RWPE2 (cell line): ENCODE measurements at regions not wholly inside any gene's neighbourhood (a gene's known extent, or its start where the extent isn't known, plus 50 kb on each side); places are given as distances from the start of the nearest gene placed in this dataset.

Source experiments
- ATAC-seq: fragments of 200-7000 bp; cut with Tn5 transposase; 3 replicates; pipeline ENCODE4 v1.9.1; 2021; ENCODE audit warnings: low read depth
- DNase-seq: peaks from one replicate; pipeline ENCODE4 v3.0.0-alpha.2; 2020; ENCODE audit warnings: low spot score
- H3K27ac ChIP-seq: fragments of 450-650 bp; 2 replicates; pipeline ENCODE4 v1.5.1; 2017; ENCODE audit warnings: mild to moderate bottlenecking; ENCODE audit not compliant: poor library complexity, severe bottlenecking
- H3K27me3 ChIP-seq: fragments of 250-450 bp; sonication (Bioruptor Pico); 2 replicates; pipeline ENCODE4 v1.5.1; 2021; ENCODE audit warnings: mild to moderate bottlenecking, moderate library complexity; ENCODE audit not compliant: insufficient read depth, poor library complexity, severe bottlenecking
- H3K36me3 ChIP-seq: fragments of 250-450 bp; sonication (Bioruptor Pico); 2 replicates; pipeline ENCODE4 v1.5.1; 2020; ENCODE audit warnings: low read depth, mild to moderate bottlenecking, moderate library complexity
- H3K4me1 ChIP-seq: fragments of 250-450 bp; sonication (Bioruptor Pico); 2 replicates; pipeline ENCODE4 v1.5.1; 2021; ENCODE audit warnings: mild to moderate bottlenecking, moderate library complexity; ENCODE audit not compliant: insufficient read depth, poor library complexity, severe bottlenecking
- H3K4me3 ChIP-seq: fragments of 250-450 bp; sonication (Bioruptor Pico); 2 replicates; pipeline ENCODE4 v1.5.1; 2021; ENCODE audit warnings: mild to moderate bottlenecking, moderate library complexity; ENCODE audit not compliant: severe bottlenecking
- H3K9me3 ChIP-seq: fragments of 250-450 bp; sonication (Bioruptor Pico); 2 replicates; pipeline ENCODE4 v1.5.1; 2021; ENCODE audit warnings: mild to moderate bottlenecking, moderate library complexity; ENCODE audit not compliant: severe bottlenecking
- CTCF ChIP-seq: fragments of 450-650 bp; IDR thresholded peaks from one replicate; pipeline ENCODE4 v1.5.1; 2017; ENCODE audit warnings: mild to moderate bottlenecking, moderate library complexity; ENCODE audit not compliant: poor library complexity, severe bottlenecking

GRCh38 chr1:116230712-116231111 lies 119.5 kb downstream of the MAB21L3 start:
- Histone ChIP-seq H3K36me3 (no peaks in the 10 kb centered on the region), H3K4me1 (no peaks in the 10 kb centered on the region), H3K27ac (no peak overlapping the region), H3K9me3 (no peaks in the 10 kb centered on the region), H3K4me3 (no peak overlapping the region), H3K27me3 (no peaks in the 10 kb centered on the region)
- DNase-seq (no peak), ATAC-seq (no peak)
- TF ChIP-seq CTCF, result no peak

GRCh38 chr1:116231752-116232151 lies 120.6 kb downstream of the MAB21L3 start:
- DNase-seq, result no peak
- H3K27me3 ChIP-seq, result no peaks in the 10 kb centered on the region
- no peaks in the 10 kb centered on the region for H3K9me3 ChIP-seq
- H3K36me3 ChIP-seq, result no peaks in the 10 kb centered on the region
- no peak for TF ChIP-seq CTCF
- ATAC-seq, result no peak
- H3K4me1 ChIP-seq, result no peaks in the 10 kb centered on the region
- H3K4me3 ChIP-seq, result no peak overlapping the region
- H3K27ac ChIP-seq, result no peak overlapping the region

- TF ChIP-seq CTCF, result no peak
- H3K9me3 ChIP-seq, result no peaks in the 10 kb centered on the region
- H3K36me3 ChIP-seq, result no peaks in the 10 kb centered on the region
- no peak overlapping the region for H3K27ac ChIP-seq
- no peaks in the 10 kb centered on the region for H3K27me3 ChIP-seq
- no peak for DNase-seq
- ATAC-seq, result no peak
- no peaks in the 10 kb centered on the region for H3K4me1 ChIP-seq
- no peak overlapping the region for H3K4me3 ChIP-seq
Observed at GRCh38 chr1:116232989-116233514, 121.9 kb downstream of the MAB21L3 start.

GRCh38 chr1:116234429-116234828 lies 123.2 kb downstream of the MAB21L3 start:
- no peak for ATAC-seq
- H3K27ac ChIP-seq, result no peak overlapping the region

GRCh38 chr1:116239916-116240315 lies 128.7 kb downstream of the MAB21L3 start:
- Histone ChIP-seq H3K4me3 (no peak overlapping the region), H3K9me3 (no peaks in the 10 kb centered on the region), H3K36me3 (no peaks in the 10 kb centered on the region), H3K27ac (no peak overlapping the region), H3K4me1 (no peaks in the 10 kb centered on the region), H3K27me3 (no peaks in the 10 kb centered on the region)
- DNase-seq (no peak), ATAC-seq (no peak)
- no peak for TF ChIP-seq CTCF

More at GRCh38 chr1:116234429-116234828, 123.2 kb downstream of the MAB21L3 start:
- H3K4me3 ChIP-seq, result no peak overlapping the region
- H3K4me1 ChIP-seq, result no peaks in the 10 kb centered on the region
- no peak for DNase-seq
- no peaks in the 10 kb centered on the region for H3K36me3 ChIP-seq
- no peak for TF ChIP-seq CTCF
- no peaks in the 10 kb centered on the region for H3K27me3 ChIP-seq
- no peaks in the 10 kb centered on the region for H3K9me3 ChIP-seq
